Pancreas (tissue), 10 donors: ENCODE measurements at regions not wholly inside any gene's neighbourhood (a gene's known extent, or its start where the extent isn't known, plus 50 kb on each side); places are given as distances from the start of the nearest gene placed in this dataset.

ENCODE experiments used
- ATAC-seq, 4 donors: fragments of 200-7000 bp; cut with Tn5 transposase; one replicate each; pipeline versions ENCODE4 v1.8.0 to v1.9.1; 2020; ENCODE audit warnings: mild to moderate bottlenecking in 4 of 4, moderate library complexity in 4 of 4
- DNase-seq, 6 donors: peaks; one replicate each; pipeline ENCODE4 v3.0.0-alpha.2; 2020
- FAIRE-seq: peaks from 2 replicates; lab custom pipeline; 2012; peaks lifted over from hg19 to GRCh38; lab: Jason Lieb, UNC
- H3K27ac ChIP-seq, 4 donors: fragments of 200-600 bp; sonication (generic); 1 replicate in 3 of 4; 2 replicates in 1 of 4; pipeline versions ENCODE4 v1.5.0 to v1.8.0; 2020
- H3K27me3 ChIP-seq, 4 donors: fragments of 200-600 bp; one replicate each; pipeline ENCODE4 v1.8.0; 2021
- H3K36me3 ChIP-seq, 3 donors: fragments of 200-600 bp; sonication (generic) in 1 of 3; one replicate each; pipeline versions ENCODE4 v1.5.0 to v1.8.0; 2020 to 2021
- H3K4me1 ChIP-seq, 3 donors: fragments of 200-600 bp; one replicate each; pipeline ENCODE4 v1.8.0; 2021
- H3K4me3 ChIP-seq, 4 donors: fragments of 200-600 bp; sonication (generic) in 2 of 4; one replicate each; pipeline versions ENCODE4 v1.5.0 to v1.8.0; 2020 to 2021
- H3K9me3 ChIP-seq, 4 donors: fragments of 200-600 bp; one replicate each; pipeline ENCODE4 v1.8.0; 2021
- WGBS, 2 donors: extraction: QIAGEN DNeasy Blood & Tissue Kit; methylation state at CpG; one replicate each; pipeline ENCODE4 v1.1.7; 2013; 5-methylcytosine and 5-hydroxymethylcytosine counted together
- intact Hi-C, 3 donors: fragments of 100-400 bp; cut with DNase I; formaldehyde crosslinking; loops; one replicate each; pipeline versions ENCODE4 v1.11.1 to v1.14.2; 2022
- TF ChIP-seq, protein P1 (sequence below), 4 donors: fragments of 200-600 bp; sonication (generic) in 3 of 4; IDR thresholded peaks; one replicate each; pipeline versions ENCODE4 v1.5.0 to v1.8.0; 2021; ENCODE audit warnings: antibody characterized with exemption in 4 of 4
- donor health status: healthy with polysubstance abuse.
- donor health status: DM: no; HTN: no; CAD: no; lungs with moderate emphysema.
- donor health status: DM: no; HTN: no; CAD: no.
- donor health status: control.
- donor health status: control.
- donor health status: Bipolar disorder and iron deficiency.
- donor health status: DM: yes; HTN: yes; CAD: no.
- donor health status: DM: no; HTN: no; CAD: no.
- donor health status: DM: no; HTN: no; CAD: no.
- donor health status: DM: yes; HTN: yes; CAD: no.

DNA sequence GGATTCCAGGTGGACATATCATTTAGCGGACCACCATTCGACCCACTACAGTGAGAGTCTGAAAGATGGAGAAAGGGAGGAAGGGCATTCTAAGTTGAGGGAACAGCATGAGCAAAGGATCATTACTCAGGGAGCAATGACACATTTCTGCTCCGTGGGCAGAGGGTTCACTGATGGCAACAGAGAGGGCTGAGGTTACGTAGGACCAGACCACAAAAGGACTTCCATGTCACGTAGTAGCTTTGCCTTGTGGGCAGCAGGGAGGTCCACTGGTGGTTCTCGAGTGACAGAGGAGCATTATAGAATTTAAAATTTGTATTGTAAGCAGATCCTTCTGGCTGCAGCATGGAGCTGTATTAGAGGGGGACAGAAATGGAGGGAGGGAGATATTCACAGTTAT lies 109.7 kb upstream of the NAV2 start:
- Histone ChIP-seq H3K36me3 (no peaks in the 10 kb centered on the region), H3K9me3 (no peaks in the 10 kb centered on the region), H3K4me1 (no peaks in the 10 kb centered on the region), H3K4me3 (no peak overlapping the region), H3K27me3 (no peaks in the 10 kb centered on the region), H3K27ac (no peak overlapping the region)
- intact Hi-C loops = no loop called here
- whole genome bisulfite sequencing, 2 donors = 74 to 75% methylated on average over 6 of the region's 6 CpGs
- no peak for FAIRE-seq
- TF ChIP-seq, protein P1, sequence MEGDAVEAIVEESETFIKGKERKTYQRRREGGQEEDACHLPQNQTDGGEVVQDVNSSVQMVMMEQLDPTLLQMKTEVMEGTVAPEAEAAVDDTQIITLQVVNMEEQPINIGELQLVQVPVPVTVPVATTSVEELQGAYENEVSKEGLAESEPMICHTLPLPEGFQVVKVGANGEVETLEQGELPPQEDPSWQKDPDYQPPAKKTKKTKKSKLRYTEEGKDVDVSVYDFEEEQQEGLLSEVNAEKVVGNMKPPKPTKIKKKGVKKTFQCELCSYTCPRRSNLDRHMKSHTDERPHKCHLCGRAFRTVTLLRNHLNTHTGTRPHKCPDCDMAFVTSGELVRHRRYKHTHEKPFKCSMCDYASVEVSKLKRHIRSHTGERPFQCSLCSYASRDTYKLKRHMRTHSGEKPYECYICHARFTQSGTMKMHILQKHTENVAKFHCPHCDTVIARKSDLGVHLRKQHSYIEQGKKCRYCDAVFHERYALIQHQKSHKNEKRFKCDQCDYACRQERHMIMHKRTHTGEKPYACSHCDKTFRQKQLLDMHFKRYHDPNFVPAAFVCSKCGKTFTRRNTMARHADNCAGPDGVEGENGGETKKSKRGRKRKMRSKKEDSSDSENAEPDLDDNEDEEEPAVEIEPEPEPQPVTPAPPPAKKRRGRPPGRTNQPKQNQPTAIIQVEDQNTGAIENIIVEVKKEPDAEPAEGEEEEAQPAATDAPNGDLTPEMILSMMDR (IDR thresholded peaks at IDR 0.05) = no peak
- ATAC-seq = no peak
- DNase-seq = no peak

GRCh38 chr11:19602406-19602805 lies 110.2 kb upstream of the NAV2 start:
- Histone ChIP-seq H3K27ac (no peak overlapping the region), H3K27me3 (no peaks in the 10 kb centered on the region), H3K9me3 (no peaks in the 10 kb centered on the region), H3K4me1 (no peaks in the 10 kb centered on the region), H3K36me3 (no peaks in the 10 kb centered on the region), H3K4me3 (no peak overlapping the region)
- DNase-seq (no peak), FAIRE-seq (no peak), ATAC-seq (no peak)
- TF ChIP-seq, protein P1 (IDR thresholded peaks at IDR 0.05) = no peak
- 73 to 77% methylated on average over 6 of the region's 6 CpGs for WGBS, 2 donors
- intact Hi-C loops = no loop called here

- Histone ChIP-seq H3K4me1 (no peaks in the 10 kb centered on the region), H3K27me3 (no peaks in the 10 kb centered on the region), H3K36me3 (no peaks in the 10 kb centered on the region), H3K9me3 (no peaks in the 10 kb centered on the region), H3K4me3 (no peak overlapping the region), H3K27ac (no peak overlapping the region)
- ATAC-seq (no peak), FAIRE-seq (no peak), DNase-seq (no peak)
- TF ChIP-seq, protein P1 (IDR thresholded peaks at IDR 0.05) = no peak
- intact Hi-C loops = no loop called here
- WGBS, 2 donors = 90 to 96% methylated on average over 2 of the region's 2 CpGs
Observed at GRCh38 chr11:19601235-19601634, 111.4 kb upstream of the NAV2 start.

GRCh38 chr11:19599681-19600080 lies 113.0 kb upstream of the NAV2 start:
- Histone ChIP-seq H3K36me3 (no peaks in the 10 kb centered on the region), H3K4me3 (no peak overlapping the region), H3K27ac (no peak overlapping the region), H3K4me1 (no peaks in the 10 kb centered on the region), H3K9me3 (no peaks in the 10 kb centered on the region), H3K27me3 (no peaks in the 10 kb centered on the region)
- DNase-seq = no peak
- TF ChIP-seq, protein P1 (IDR thresholded peaks at IDR 0.05) = no peak
- no peak for ATAC-seq
- intact Hi-C loops = no loop called here
- WGBS, 2 donors = 67 to 72% methylated on average over 4 of the region's 4 CpGs
- FAIRE-seq = no peak

- WGBS, 2 donors = 75% methylated on average over 4 of the region's 4 CpGs
- intact Hi-C loops = no loop called here
Observed at GRCh38 chr11:19598876-19599486, 113.7 kb upstream of the NAV2 start.

More at GRCh38 chr11:19598876-19599486, 113.7 kb upstream of the NAV2 start:
- no peak for ATAC-seq
- Histone ChIP-seq H3K27ac (no peak overlapping the region), H3K27me3 (no peaks in the 10 kb centered on the region), H3K4me1 (no peaks in the 10 kb centered on the region), H3K36me3 (no peaks in the 10 kb centered on the region), H3K4me3 (no peak overlapping the region), H3K9me3 (no peaks in the 10 kb centered on the region)
- no peak for FAIRE-seq
- no peak for DNase-seq
- TF ChIP-seq, protein P1 (IDR thresholded peaks at IDR 0.05) = no peak
